Heart left ventricle (tissue), 16 donors: ENCODE measurements at regions not wholly inside any gene's neighbourhood (a gene's known extent, or its start where the extent isn't known, plus 50 kb on each side); places are given as distances from the start of the nearest gene placed in this dataset.

Source experiments
- ATAC-seq, 4 donors: fragments of 200-7000 bp; cut with Tn5 transposase; one replicate each; pipeline ENCODE4 v1.9.1; 2020 to 2022; ENCODE audit warnings: moderate library complexity in 4 of 4, mild to moderate bottlenecking in 3 of 4, moderate number of reproducible peaks in 1 of 4
- DNase-seq, 5 donors: peaks; one replicate each; pipeline ENCODE4 v3.0.0-alpha.2; 2020
- H3K27ac ChIP-seq, 12 donors: fragments of 200-600 bp; sonication (generic) in 4 of 12; one replicate each; pipeline versions ENCODE4 v1.5.0 to v1.8.0; 2016 to 2022; ENCODE audit warnings: mild to moderate bottlenecking in 2 of 12
- H3K27me3 ChIP-seq, 9 donors: fragments of 200-600 bp; sonication (generic) in 2 of 9; one replicate each; pipeline versions ENCODE4 v1.5.1 to v1.8.0; 2016 to 2022; ENCODE audit warnings: mild to moderate bottlenecking in 3 of 9
- H3K36me3 ChIP-seq, 9 donors: fragments of 200-600 bp; sonication (generic) in 2 of 9; one replicate each; pipeline versions ENCODE4 v1.5.0 to v1.8.0; 2018 to 2022; ENCODE audit warnings: mild to moderate bottlenecking in 2 of 9
- H3K4me1 ChIP-seq, 12 donors: fragments of 200-600 bp; sonication (generic) in 4 of 12; one replicate each; pipeline versions ENCODE4 v1.5.0 to v1.8.0; 2016 to 2022; ENCODE audit warnings: mild to moderate bottlenecking in 3 of 12
- H3K4me3 ChIP-seq, 12 donors: fragments of 200-600 bp; sonication (generic) in 4 of 12; one replicate each; pipeline versions ENCODE4 v1.5.0 to v1.8.0; 2017 to 2022; ENCODE audit warnings: mild to moderate bottlenecking in 9 of 12, moderate library complexity in 4 of 12
- H3K9me3 ChIP-seq, 12 donors: fragments of 200-600 bp; sonication (generic) in 4 of 12; one replicate each; pipeline versions ENCODE4 v1.5.0 to v1.8.0; 2016 to 2022; ENCODE audit warnings: mild to moderate bottlenecking in 1 of 12
- POLR2A ChIP-seq, 2 donors: fragments of 450-650 bp; IDR thresholded peaks; one replicate each; pipeline ENCODE4 v1.6.1; 2017; ENCODE audit warnings: antibody characterized with exemption in 2 of 2, mild to moderate bottlenecking in 2 of 2, moderate library complexity in 2 of 2
- WGBS, 4 donors: extraction: QIAGEN DNeasy Blood & Tissue Kit in 2 of 4; methylation state at CpG; one replicate each; pipeline versions ENCODE4 v1.1.5 to v1.1.7; 2013 to 2018; 5-methylcytosine and 5-hydroxymethylcytosine counted together
- intact Hi-C, 10 donors: fragments of 100-400 bp; cut with DNase I; formaldehyde crosslinking; loops; one replicate each; pipeline versions ENCODE4 v1.11.1 to v1.14.2; 2022
- TF ChIP-seq, protein P1 (sequence below), 12 donors: fragments of 200-600 bp; sonication (generic) in 4 of 12; IDR thresholded peaks; one replicate each; pipeline versions ENCODE4 v1.5.0 to v1.8.0; 2018 to 2022; ENCODE audit warnings: antibody characterized with exemption in 12 of 12, mild to moderate bottlenecking in 5 of 12
- donor health status: ischemic (EF 13 %, LVEDD 7.1; RV severe dilation, severe dysfunction).
- donor health status: healthy with polysubstance abuse.
- donor health status: DM: no; HTN: yes; CAD: no.
- donor health status: DM: no; HTN: no; CAD: no.
- donor health status: ischemic (EF 25% LVEDD 6.9; RV normal size, moderate dysfunction).
- donor health status: ischemic (EF 25% LVEDD 5.7; RV mildly dilated, moderate dysfunction).
- donor health status: healthy.
- donor health status: DM: yes; HTN: yes; CAD: no.
- donor health status: ischemic (EF 35%, LVEDD 5.7; RV mildly dilated, moderate dysfunction).
- donor health status: nonischemic (EF 11% LVEDD 7.7; RV severe dilation, severe dysfunction).
- donor health status: DM: yes; HTN: yes; CAD: no.
- donor health status: PGD.
- donor health status: ischemic (EF 29% LVEDD 5.4; RV normal size, mild dysfunction).
- donor health status: nonischemic (EF 23%, LVEDD 6.1; RV moderate dilation, normal function).

DNA sequence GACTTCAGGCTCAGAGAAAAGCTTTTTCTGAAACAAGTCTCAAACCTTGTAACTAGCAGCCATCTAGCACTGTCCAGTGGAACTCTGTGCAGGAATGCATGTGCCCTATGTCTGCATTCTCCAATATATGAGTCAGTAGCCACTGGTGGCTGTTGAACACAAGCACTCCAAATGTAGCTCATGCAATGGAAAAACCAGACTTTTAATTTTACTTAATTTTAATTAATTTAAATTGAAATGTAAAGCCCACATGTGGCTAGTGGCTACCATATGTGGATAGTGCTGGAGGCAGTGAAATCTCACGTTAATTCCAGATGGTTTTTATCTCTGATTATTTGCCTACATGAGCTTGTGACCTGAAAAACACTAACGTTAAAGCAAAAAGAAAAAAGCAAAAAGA is 225.1 kb downstream of the GATA3 start:
- Histone ChIP-seq H3K9me3 (no peaks in the 10 kb centered on the region), H3K36me3 (no peaks in the 10 kb centered on the region), H3K4me3 (no peak overlapping the region), H3K27ac (no peak overlapping the region), H3K27me3 (peaks cover 0 to 7% (median 0%) of the 10 kb centered on the region in 9 donors), H3K4me1 (no peaks in the 10 kb centered on the region)
- ATAC-seq, result no peak
- no peak for DNase-seq
- TF ChIP-seq, protein P1, sequence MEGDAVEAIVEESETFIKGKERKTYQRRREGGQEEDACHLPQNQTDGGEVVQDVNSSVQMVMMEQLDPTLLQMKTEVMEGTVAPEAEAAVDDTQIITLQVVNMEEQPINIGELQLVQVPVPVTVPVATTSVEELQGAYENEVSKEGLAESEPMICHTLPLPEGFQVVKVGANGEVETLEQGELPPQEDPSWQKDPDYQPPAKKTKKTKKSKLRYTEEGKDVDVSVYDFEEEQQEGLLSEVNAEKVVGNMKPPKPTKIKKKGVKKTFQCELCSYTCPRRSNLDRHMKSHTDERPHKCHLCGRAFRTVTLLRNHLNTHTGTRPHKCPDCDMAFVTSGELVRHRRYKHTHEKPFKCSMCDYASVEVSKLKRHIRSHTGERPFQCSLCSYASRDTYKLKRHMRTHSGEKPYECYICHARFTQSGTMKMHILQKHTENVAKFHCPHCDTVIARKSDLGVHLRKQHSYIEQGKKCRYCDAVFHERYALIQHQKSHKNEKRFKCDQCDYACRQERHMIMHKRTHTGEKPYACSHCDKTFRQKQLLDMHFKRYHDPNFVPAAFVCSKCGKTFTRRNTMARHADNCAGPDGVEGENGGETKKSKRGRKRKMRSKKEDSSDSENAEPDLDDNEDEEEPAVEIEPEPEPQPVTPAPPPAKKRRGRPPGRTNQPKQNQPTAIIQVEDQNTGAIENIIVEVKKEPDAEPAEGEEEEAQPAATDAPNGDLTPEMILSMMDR (IDR thresholded peaks at IDR 0.05), result no peak
- TF ChIP-seq POLR2A (IDR thresholded peaks at IDR 0.05), result no peak
- WGBS, 4 donors, result 60 to 71% (median 62%) methylated on average over 2 of the region's 2 CpGs
- intact Hi-C loops, result loop anchor here in 1 of 10 donors (10.0 kb wide), 1 partner anchor 225 kb away; the partner anchor contains the start of gene GATA3

DNA sequence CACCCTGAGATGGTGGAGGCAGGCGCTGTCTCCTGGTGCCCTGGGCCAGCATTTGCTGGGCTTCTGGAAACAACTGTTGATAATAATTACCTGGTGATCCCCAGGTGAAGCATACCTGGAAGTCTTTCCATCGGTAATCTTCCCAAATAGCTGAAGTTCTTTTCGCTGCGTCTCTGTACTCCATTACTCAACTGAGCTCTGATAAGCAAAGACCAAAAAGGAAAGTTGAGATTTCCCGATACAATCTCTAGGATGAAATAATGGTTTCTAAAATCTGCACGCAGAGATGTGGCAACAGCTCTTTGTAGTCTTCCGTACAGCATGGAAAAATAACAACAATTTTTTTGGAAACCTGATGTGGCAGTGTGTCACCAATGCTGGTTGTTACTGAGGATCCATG is 226.5 kb downstream of the GATA3 start:
- WGBS, 4 donors, result 85 to 88% (median 86%) methylated on average over 7 of the region's 7 CpGs
- ATAC-seq (no peak), DNase-seq (no peak)
- Histone ChIP-seq H3K27ac (no peak overlapping the region), H3K9me3 (no peaks in the 10 kb centered on the region), H3K4me1 (no peaks in the 10 kb centered on the region), H3K36me3 (no peaks in the 10 kb centered on the region), H3K27me3 (no peaks in the 10 kb centered on the region), H3K4me3 (no peak overlapping the region)
- intact Hi-C loops, result no loop called here
- no peak for TF ChIP-seq POLR2A (IDR thresholded peaks at IDR 0.05)
- TF ChIP-seq, protein P1 (IDR thresholded peaks at IDR 0.05), result no peak

DNA sequence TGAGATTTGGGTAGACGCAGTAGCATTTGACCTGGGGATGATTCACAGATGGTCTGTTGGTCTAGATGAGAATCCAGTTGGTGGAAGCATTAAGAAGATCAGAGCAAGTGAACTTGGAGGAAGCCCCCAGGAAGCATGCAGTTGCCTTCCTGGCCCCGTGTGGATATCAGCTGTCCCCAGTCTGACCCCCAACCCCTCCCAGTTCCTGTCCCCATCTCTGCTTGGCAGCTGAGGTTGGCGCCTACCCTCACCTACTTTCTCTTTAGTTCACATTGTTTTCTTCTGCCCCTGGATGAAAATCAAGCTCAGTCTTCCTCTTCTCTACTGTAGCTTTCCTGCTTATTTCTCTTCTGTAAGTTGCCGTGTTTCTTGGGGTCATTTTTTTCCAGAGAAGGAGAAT is 227.9 kb downstream of the GATA3 start:
- intact Hi-C loops, result no loop called here
- TF ChIP-seq POLR2A (IDR thresholded peaks at IDR 0.05), result no peak
- TF ChIP-seq, protein P1 (IDR thresholded peaks at IDR 0.05), result no peak
- no peak overlapping the region for H3K27ac ChIP-seq
- ATAC-seq (no peak), DNase-seq (no peak)
- no peaks in the 10 kb centered on the region for H3K9me3 ChIP-seq
- no peak overlapping the region for H3K4me3 ChIP-seq
- H3K27me3 ChIP-seq, result no peaks in the 10 kb centered on the region
- 56 to 67% (median 61%) methylated on average over 4 of the region's 4 CpGs for WGBS, 4 donors
- no peaks in the 10 kb centered on the region for H3K4me1 ChIP-seq
- H3K36me3 ChIP-seq, result no peaks in the 10 kb centered on the region

DNA sequence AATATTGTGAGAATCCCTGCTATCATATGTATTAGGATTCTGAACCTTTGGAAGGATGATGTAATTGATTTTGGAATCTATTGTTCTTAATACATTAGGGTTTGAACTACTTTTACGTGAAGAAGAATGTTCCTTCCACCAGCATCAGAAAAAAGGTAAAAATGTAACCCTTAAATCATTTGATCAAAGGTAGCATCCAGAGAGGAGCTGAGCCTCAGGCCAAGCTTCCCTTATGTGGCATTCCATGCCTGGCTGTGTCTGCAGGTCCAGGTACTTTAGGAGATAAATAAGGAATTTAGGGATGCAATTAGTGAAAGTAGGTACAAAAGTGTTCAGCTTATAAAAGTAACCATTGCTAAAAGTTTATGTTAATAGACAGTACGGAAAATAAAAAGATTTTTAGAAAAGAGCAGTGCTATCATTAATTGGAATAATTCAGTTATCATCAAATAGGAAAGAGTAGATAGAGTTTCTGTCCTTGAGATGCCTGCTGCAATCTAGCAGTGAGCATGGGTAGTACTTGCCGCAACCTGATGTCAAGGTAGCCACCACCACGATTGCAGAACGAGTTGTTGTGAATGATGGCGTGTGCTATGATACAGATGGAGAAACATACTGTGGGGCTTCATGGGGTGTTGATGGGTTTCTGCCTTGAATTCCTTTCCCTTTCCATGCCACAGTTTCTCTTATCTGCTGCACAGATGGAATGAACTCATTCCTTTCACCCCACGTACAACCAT is 228.8 kb downstream of the GATA3 start:
- intact Hi-C loops, result no loop called here
- Histone ChIP-seq H3K4me1 (no peaks in the 10 kb centered on the region), H3K27me3 (no peaks in the 10 kb centered on the region), H3K27ac (no peak overlapping the region), H3K9me3 (no peaks in the 10 kb centered on the region), H3K4me3 (no peak overlapping the region), H3K36me3 (no peaks in the 10 kb centered on the region)
- no peak for ATAC-seq
- no peak for DNase-seq
- TF ChIP-seq, protein P1 (IDR thresholded peaks at IDR 0.05), result no peak
- TF ChIP-seq POLR2A (IDR thresholded peaks at IDR 0.05), result no peak
- 79 to 85% (median 81%) methylated on average over 7 of the region's 7 CpGs for WGBS, 4 donors
